CD4-positive, alpha-beta T cell treated with Interleukin-10 for 1 hour (primary cell): ENCODE measurements at regions not wholly inside any gene's neighbourhood (a gene's known extent, or its start where the extent isn't known, plus 50 kb on each side); places are given as distances from the start of the nearest gene placed in this dataset.

ENCODE experiments used
- DNase-seq: peaks from one replicate; pipeline ENCODE4 v3.0.0-alpha.2; 2020

- DNase-seq: no peak
Measured at GRCh38 chr3:160170409-160171370, 54.5 kb upstream of the C3orf80 start.

GRCh38 chr3:160171813-160172212 is 53.4 kb upstream of the C3orf80 start:
- no peak for DNase-seq

GRCh38 chr3:160174621-160175020 is 50.6 kb upstream of the C3orf80 start:
- DNase-seq: no peak
